A549 (cell line): ENCODE measurements at regions not wholly inside any gene's neighbourhood (a gene's known extent, or its start where the extent isn't known, plus 50 kb on each side); places are given as distances from the start of the nearest gene placed in this dataset.

Experiments
- CEBPB ChIP-seq, 2 experiments: fragments of >200 bp in 1 of 2; sonication (Bioruptor Twin) in 1 of 2; formaldehyde crosslinking in 1 of 2; IDR thresholded peaks; 2 replicates each; pipeline ENCODE4 v1.6.1; 2012 to 2016
- CHD2 ChIP-seq: fragments of 150-350 bp; IDR thresholded peaks from 2 replicates; pipeline ENCODE4 v1.6.1; 2014; ENCODE audit warnings: low read length; ENCODE audit not compliant: partially characterized antibody
- CTCF ChIP-seq: fragments of >200 bp; sonication (Bioruptor Twin); formaldehyde crosslinking; IDR thresholded peaks from 3 replicates; pipeline ENCODE4 v1.5.1; 2016
- HOXB5 ChIP-seq: fragments of 250-450 bp; sonication (Bioruptor Pico); IDR thresholded peaks from 2 replicates; pipeline ENCODE4 v1.5.0; 2020; ENCODE audit warnings: mild to moderate bottlenecking, moderate library complexity
- NR3C1 ChIP-seq: fragments of >200 bp; sonication (Bioruptor Twin); formaldehyde crosslinking; IDR thresholded peaks from 3 replicates; pipeline ENCODE4 v1.6.1; 2017
- POLR2A ChIP-seq: IDR thresholded peaks from 2 replicates; pipeline ENCODE4 v1.6.1; 2012; ENCODE audit warnings: mild to moderate bottlenecking, low read length

- no peak for TF ChIP-seq CHD2
- no peak for TF ChIP-seq HOXB5 (CRISPR knock-in tag)
- no peak for TF ChIP-seq NR3C1
- TF ChIP-seq CEBPB (IDR thresholded peaks at IDR 0.05) = no peak
- TF ChIP-seq CTCF = no peak
- no peak for TF ChIP-seq POLR2A
Measured at GRCh38 chr22:27175021-27175838, 517.8 kb downstream of the MIAT start.
